Tibial artery (tissue), 4 donors: ENCODE measurements at regions not wholly inside any gene's neighbourhood (a gene's known extent, or its start where the extent isn't known, plus 50 kb on each side); places are given as distances from the start of the nearest gene placed in this dataset.
A peak's percentile ranks its signal among the peaks of the same experiment; 100 is the strongest.

Source experiments
- DNase-seq, 2 donors: peaks; one replicate each; pipeline ENCODE4 v3.0.0-alpha.2; 2019
- H3K27ac ChIP-seq, 2 donors: fragments of 200-600 bp; sonication (generic) in 1 of 2; 1 replicate in 1 of 2; 2 replicates in 1 of 2; pipeline ENCODE4 v1.5.1; 2018 to 2019; ENCODE audit warnings: mild to moderate bottlenecking in 1 of 2
- H3K27me3 ChIP-seq, 2 donors: fragments of 200-600 bp; sonication (generic) in 1 of 2; one replicate each; pipeline versions ENCODE4 v1.5.1 to v1.6.0; 2016 to 2019
- H3K36me3 ChIP-seq, 3 donors: fragments of 200-600 bp; sonication (generic) in 2 of 3; one replicate each; pipeline ENCODE4 v1.5.1; 2016 to 2019; ENCODE audit warnings: mild to moderate bottlenecking in 2 of 3
- H3K4me1 ChIP-seq, 4 donors: fragments of 200-600 bp; sonication (generic) in 2 of 4; 1 replicate in 3 of 4; 2 replicates in 1 of 4; pipeline ENCODE4 v1.5.1; 2016 to 2019
- H3K4me3 ChIP-seq, 2 donors: fragments of 200-600 bp; sonication (generic) in 1 of 2; 1 replicate in 1 of 2; 2 replicates in 1 of 2; pipeline ENCODE4 v1.5.1; 2018 to 2019; ENCODE audit warnings: mild to moderate bottlenecking in 2 of 2
- H3K9me3 ChIP-seq, 3 donors: fragments of 200-600 bp; sonication (generic) in 1 of 3; one replicate each; pipeline ENCODE4 v1.5.1; 2016 to 2019
- CTCF ChIP-seq, 2 experiments: fragments of 200-600 bp in 1 of 2; fragments of 450-650 bp in 1 of 2; IDR thresholded peaks; one replicate each; pipeline ENCODE4 v1.5.1; 2017 to 2019; ENCODE audit warnings: antibody characterized with exemption in 2 of 2, mild to moderate bottlenecking in 1 of 2, moderate library complexity in 1 of 2
- intact Hi-C: fragments of 100-400 bp; cut with DNase I; formaldehyde crosslinking; loops from one replicate; pipeline ENCODE4 v1.15.0; 2023; ENCODE audit warnings: low total_unique reads

- peaks cover 0 to 3% (median 0%) of the 10 kb centered on the region in 4 donors for H3K4me1 ChIP-seq
- peak overlapping the region; percentile 17 to 22 for H3K27ac ChIP-seq
- no peak for DNase-seq
- intact Hi-C loops = no loop called here
- peaks cover 0 to 10% (median 5%) of the 10 kb centered on the region in 3 donors for H3K9me3 ChIP-seq
- no peak for TF ChIP-seq CTCF (IDR thresholded peaks at IDR 0.05)
- H3K36me3 ChIP-seq = no peaks in the 10 kb centered on the region
- H3K27me3 ChIP-seq = no peaks in the 10 kb centered on the region
- H3K4me3 ChIP-seq = no peak overlapping the region
Observed at GRCh38 chr10:3714531-3714930, 70.5 kb downstream of the KLF6 start.

GRCh38 chr10:3712707-3713106, 72.3 kb downstream of the KLF6 start:
- no peak overlapping the region for H3K4me3 ChIP-seq
- DNase-seq = no peak
- intact Hi-C loops = no loop called here
- no peaks in the 10 kb centered on the region for H3K27me3 ChIP-seq
- TF ChIP-seq CTCF (IDR thresholded peaks at IDR 0.05) = no peak
- no peak overlapping the region for H3K27ac ChIP-seq
- peaks cover 0 to 10% (median 5%) of the 10 kb centered on the region in 3 donors for H3K9me3 ChIP-seq
- H3K4me1 ChIP-seq = peaks cover 0 to 3% (median 0%) of the 10 kb centered on the region in 4 donors
- H3K36me3 ChIP-seq = no peaks in the 10 kb centered on the region

GRCh38 chr10:3711918-3712317, 73.1 kb downstream of the KLF6 start:
- intact Hi-C loops = no loop called here
- DNase-seq = no peak
- Histone ChIP-seq H3K9me3 (peaks cover 0 to 10% (median 5%) of the 10 kb centered on the region in 3 donors), H3K27ac (no peak overlapping the region), H3K36me3 (no peaks in the 10 kb centered on the region), H3K27me3 (no peaks in the 10 kb centered on the region), H3K4me3 (no peak overlapping the region), H3K4me1 (peaks cover 0 to 3% (median 0%) of the 10 kb centered on the region in 4 donors)
- no peak for TF ChIP-seq CTCF (IDR thresholded peaks at IDR 0.05)

- intact Hi-C loops = no loop called here
- no peak for TF ChIP-seq CTCF (IDR thresholded peaks at IDR 0.05)
- DNase-seq = no peak
Observed at GRCh38 chr10:3710764-3711163, 74.2 kb downstream of the KLF6 start.

GRCh38 chr10:3709456-3710060, 75.5 kb downstream of the KLF6 start:
- DNase-seq = no peak

More at GRCh38 chr10:3710764-3711163, 74.2 kb downstream of the KLF6 start:
- H3K4me3 ChIP-seq = no peak overlapping the region
- H3K9me3 ChIP-seq = peaks cover 0 to 10% (median 5%) of the 10 kb centered on the region in 3 donors
- no peaks in the 10 kb centered on the region for H3K36me3 ChIP-seq
- H3K4me1 ChIP-seq = peaks cover 0 to 3% (median 0%) of the 10 kb centered on the region in 4 donors
- no peak overlapping the region for H3K27ac ChIP-seq
- H3K27me3 ChIP-seq = no peaks in the 10 kb centered on the region

More at GRCh38 chr10:3709456-3710060, 75.5 kb downstream of the KLF6 start:
- Histone ChIP-seq H3K9me3 (peaks cover 0 to 10% (median 5%) of the 10 kb centered on the region in 3 donors), H3K27ac (no peak overlapping the region), H3K4me1 (peaks cover 0 to under 1% (median 0%) of the 10 kb centered on the region in 4 donors), H3K4me3 (no peak overlapping the region), H3K27me3 (no peaks in the 10 kb centered on the region), H3K36me3 (no peaks in the 10 kb centered on the region)
- no peak for TF ChIP-seq CTCF (IDR thresholded peaks at IDR 0.05)
- intact Hi-C loops = no loop called here
